ENCODE measurements at regions not wholly inside any gene's neighbourhood (a gene's known extent, or its start where the extent isn't known, plus 50 kb on each side); places are given as distances from the start of the nearest gene placed in this dataset.

DNA sequence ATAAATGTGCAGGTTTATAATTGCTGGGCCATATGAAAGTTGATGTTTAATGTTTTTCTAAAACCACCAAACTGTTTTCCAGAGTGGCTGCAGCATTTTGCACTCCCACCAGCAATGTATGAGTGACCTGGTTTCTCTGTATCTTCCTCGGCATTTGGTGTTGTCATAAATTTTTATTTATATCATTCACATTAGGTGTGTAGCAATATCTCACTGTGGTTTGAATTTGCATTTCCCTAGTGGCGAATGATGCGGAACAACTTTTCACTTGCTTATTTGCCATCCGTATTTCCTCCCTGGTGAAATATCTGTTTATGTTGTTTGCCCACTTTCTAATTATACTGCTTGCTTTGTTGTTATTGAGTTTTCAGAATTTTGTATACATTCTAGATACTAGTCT, 295.7 kb upstream of the TUT7 start:
- no peak overlapping the region for H3K4me3 ChIP-seq (ENCODE audit: low read depth, low read length, poor library complexity, severe bottlenecking)
- no peaks in the 10 kb centered on the region for H3K9me3 ChIP-seq (ENCODE audit: low read length)

GRCh38 chr9:86648828-86649170, 294.6 kb upstream of the TUT7 start:
- H3K36me3 ChIP-seq (ENCODE audit: insufficient read depth, low read length) = no peaks in the 10 kb centered on the region
- no peak overlapping the region for H2AFZ ChIP-seq (ENCODE audit: low read length)
- no peaks in the 10 kb centered on the region for H3F3A ChIP-seq (ENCODE audit: insufficient read depth, low read length)
- H3K9me3 ChIP-seq (ENCODE audit: low read length) = no peaks in the 10 kb centered on the region
- no peaks in the 10 kb centered on the region for H3K9me2 ChIP-seq (ENCODE audit: low read depth, low read length)
- no peaks in the 10 kb centered on the region for H3K79me2 ChIP-seq (ENCODE audit: insufficient read depth, low read length)
- no peak overlapping the region for H3K9ac ChIP-seq (ENCODE audit: low read length)
- no peaks in the 10 kb centered on the region for H3K4me1 ChIP-seq (ENCODE audit: insufficient read depth, low read length, severe bottlenecking)
- no peak overlapping the region for H3K4me3 ChIP-seq (ENCODE audit: low read depth, low read length, poor library complexity, severe bottlenecking)
- no peak overlapping the region for H3K27ac ChIP-seq (ENCODE audit: low read depth, low read length, poor library complexity, severe bottlenecking)
- TF ChIP-seq EZH2 (IDR thresholded peaks at IDR 0.05; ENCODE audit: borderline replicate concordance, low read length) = no peak
- no peaks in the 10 kb centered on the region for H3K27me3 ChIP-seq (ENCODE audit: insufficient read depth, low read length)
- no peaks in the 10 kb centered on the region for H4K20me1 ChIP-seq (ENCODE audit: insufficient read depth, low read length)
- no peak overlapping the region for H3K4me2 ChIP-seq (ENCODE audit: low read length)

More for the DNA sequence above, 295.7 kb upstream of the TUT7 start:
- H3K4me1 ChIP-seq (ENCODE audit: insufficient read depth, low read length, severe bottlenecking) = no peaks in the 10 kb centered on the region
- no peak overlapping the region for H3K4me2 ChIP-seq (ENCODE audit: low read length)
- no peak for TF ChIP-seq EZH2 (IDR thresholded peaks at IDR 0.05; ENCODE audit: borderline replicate concordance, low read length)
- TF ChIP-seq, protein P1, sequence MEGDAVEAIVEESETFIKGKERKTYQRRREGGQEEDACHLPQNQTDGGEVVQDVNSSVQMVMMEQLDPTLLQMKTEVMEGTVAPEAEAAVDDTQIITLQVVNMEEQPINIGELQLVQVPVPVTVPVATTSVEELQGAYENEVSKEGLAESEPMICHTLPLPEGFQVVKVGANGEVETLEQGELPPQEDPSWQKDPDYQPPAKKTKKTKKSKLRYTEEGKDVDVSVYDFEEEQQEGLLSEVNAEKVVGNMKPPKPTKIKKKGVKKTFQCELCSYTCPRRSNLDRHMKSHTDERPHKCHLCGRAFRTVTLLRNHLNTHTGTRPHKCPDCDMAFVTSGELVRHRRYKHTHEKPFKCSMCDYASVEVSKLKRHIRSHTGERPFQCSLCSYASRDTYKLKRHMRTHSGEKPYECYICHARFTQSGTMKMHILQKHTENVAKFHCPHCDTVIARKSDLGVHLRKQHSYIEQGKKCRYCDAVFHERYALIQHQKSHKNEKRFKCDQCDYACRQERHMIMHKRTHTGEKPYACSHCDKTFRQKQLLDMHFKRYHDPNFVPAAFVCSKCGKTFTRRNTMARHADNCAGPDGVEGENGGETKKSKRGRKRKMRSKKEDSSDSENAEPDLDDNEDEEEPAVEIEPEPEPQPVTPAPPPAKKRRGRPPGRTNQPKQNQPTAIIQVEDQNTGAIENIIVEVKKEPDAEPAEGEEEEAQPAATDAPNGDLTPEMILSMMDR (IDR thresholded peaks at IDR 0.05; ENCODE audit: low read length) = no peak
- H3F3A ChIP-seq (ENCODE audit: insufficient read depth, low read length) = no peaks in the 10 kb centered on the region
- H4K20me1 ChIP-seq (ENCODE audit: insufficient read depth, low read length) = no peaks in the 10 kb centered on the region
- no peak overlapping the region for H3K9ac ChIP-seq (ENCODE audit: low read length)
- H3K36me3 ChIP-seq (ENCODE audit: insufficient read depth, low read length) = no peaks in the 10 kb centered on the region
- H3K27me3 ChIP-seq (ENCODE audit: insufficient read depth, low read length) = no peaks in the 10 kb centered on the region
- H2AFZ ChIP-seq (ENCODE audit: low read length) = no peak overlapping the region
- no peaks in the 10 kb centered on the region for H3K9me2 ChIP-seq (ENCODE audit: low read depth, low read length)
- H3K27ac ChIP-seq (ENCODE audit: low read depth, low read length, poor library complexity, severe bottlenecking) = no peak overlapping the region
- no peaks in the 10 kb centered on the region for H3K79me2 ChIP-seq (ENCODE audit: insufficient read depth, low read length)

GRCh38 chr9:86648156-86648827, 294.1 kb upstream of the TUT7 start:
- Histone ChIP-seq H3K4me2 (ENCODE audit: low read length) (no peak overlapping the region), H4K20me1 (ENCODE audit: insufficient read depth, low read length) (no peaks in the 10 kb centered on the region), H3K79me2 (ENCODE audit: insufficient read depth, low read length) (no peaks in the 10 kb centered on the region), H3K9me3 (ENCODE audit: low read length) (no peaks in the 10 kb centered on the region), H3F3A (ENCODE audit: insufficient read depth, low read length) (no peaks in the 10 kb centered on the region), H3K4me3 (ENCODE audit: low read depth, low read length, poor library complexity, severe bottlenecking) (no peak overlapping the region), H3K36me3 (ENCODE audit: insufficient read depth, low read length) (no peaks in the 10 kb centered on the region), H2AFZ (ENCODE audit: low read length) (no peak overlapping the region), H3K27me3 (ENCODE audit: insufficient read depth, low read length) (no peaks in the 10 kb centered on the region), H3K9me2 (ENCODE audit: low read depth, low read length) (no peaks in the 10 kb centered on the region), H3K27ac (ENCODE audit: low read depth, low read length, poor library complexity, severe bottlenecking) (no peak overlapping the region), H3K9ac (ENCODE audit: low read length) (no peak overlapping the region), H3K4me1 (ENCODE audit: insufficient read depth, low read length, severe bottlenecking) (no peaks in the 10 kb centered on the region)
- TF ChIP-seq, protein P1 (IDR thresholded peaks at IDR 0.05; ENCODE audit: low read length) = no peak
- TF ChIP-seq EZH2 (IDR thresholded peaks at IDR 0.05; ENCODE audit: borderline replicate concordance, low read length) = no peak

DNA sequence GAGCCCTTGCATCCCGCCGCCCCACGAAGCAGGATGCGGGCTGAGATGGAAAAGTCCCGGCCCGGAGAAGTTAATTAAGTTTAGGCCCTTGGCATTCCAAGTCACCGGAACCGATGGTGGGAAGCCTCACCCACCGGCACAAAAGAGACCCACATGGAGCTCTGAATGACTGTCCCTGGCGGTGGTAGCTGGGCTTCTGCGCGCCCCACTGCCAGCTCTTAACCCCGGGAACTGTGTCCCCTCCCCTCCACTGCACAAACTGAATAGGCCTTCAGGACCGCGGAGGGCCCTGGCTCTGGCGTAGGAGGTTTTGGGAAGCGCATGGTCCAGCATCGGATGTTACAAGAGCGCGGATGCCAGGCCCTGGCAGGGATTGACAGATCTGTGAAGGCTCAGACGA, 291.1 kb upstream of the TUT7 start:
- H3F3A ChIP-seq (ENCODE audit: insufficient read depth, low read length) = no peaks in the 10 kb centered on the region
- no peak overlapping the region for H2AFZ ChIP-seq (ENCODE audit: low read length)
- H3K9me3 ChIP-seq (ENCODE audit: low read length) = no peaks in the 10 kb centered on the region
- H3K27ac ChIP-seq (ENCODE audit: low read depth, low read length, poor library complexity, severe bottlenecking) = no peak overlapping the region
- no peak overlapping the region for H3K4me2 ChIP-seq (ENCODE audit: low read length)
- no peaks in the 10 kb centered on the region for H3K27me3 ChIP-seq (ENCODE audit: insufficient read depth, low read length)
- TF ChIP-seq, protein P1 (IDR thresholded peaks at IDR 0.05; ENCODE audit: low read length) = no peak
- TF ChIP-seq EZH2 (IDR thresholded peaks at IDR 0.05; ENCODE audit: borderline replicate concordance, low read length) = no peak
- H3K4me1 ChIP-seq (ENCODE audit: insufficient read depth, low read length, severe bottlenecking) = no peaks in the 10 kb centered on the region
- H3K4me3 ChIP-seq (ENCODE audit: low read depth, low read length, poor library complexity, severe bottlenecking) = no peak overlapping the region
- no peaks in the 10 kb centered on the region for H4K20me1 ChIP-seq (ENCODE audit: insufficient read depth, low read length)
- no peaks in the 10 kb centered on the region for H3K79me2 ChIP-seq (ENCODE audit: insufficient read depth, low read length)
- H3K9ac ChIP-seq (ENCODE audit: low read length) = no peak overlapping the region
- no peaks in the 10 kb centered on the region for H3K36me3 ChIP-seq (ENCODE audit: insufficient read depth, low read length)
- no peaks in the 10 kb centered on the region for H3K9me2 ChIP-seq (ENCODE audit: low read depth, low read length)

All from OCI-LY1 (cell line).